Lower lobe of right lung (tissue), 2 donors: ENCODE measurements at regions not wholly inside any gene's neighbourhood (a gene's known extent, or its start where the extent isn't known, plus 50 kb on each side); places are given as distances from the start of the nearest gene placed in this dataset.
A peak's percentile ranks its signal among the peaks of the same experiment; 100 is the strongest.

Source experiments
- ATAC-seq, 2 donors: fragments of 200-7000 bp; cut with Tn5 transposase; one replicate each; pipeline ENCODE4 v1.9.1; 2020 to 2022; ENCODE audit warnings: mild to moderate bottlenecking in 2 of 2, moderate library complexity in 2 of 2
- DNase-seq: peaks from one replicate; pipeline ENCODE4 v3.0.0-alpha.2; 2020
- H3K27ac ChIP-seq: fragments of 200-600 bp; one replicate; pipeline ENCODE4 v1.8.0; 2022
- H3K27me3 ChIP-seq: fragments of 200-600 bp; one replicate; pipeline ENCODE4 v1.8.0; 2022; ENCODE audit warnings: low read depth
- H3K36me3 ChIP-seq: fragments of 200-600 bp; one replicate; pipeline ENCODE4 v1.8.0; 2022; ENCODE audit warnings: mild to moderate bottlenecking
- H3K4me1 ChIP-seq: fragments of 200-600 bp; one replicate; pipeline ENCODE4 v1.8.0; 2022
- H3K4me3 ChIP-seq: fragments of 200-600 bp; one replicate; pipeline ENCODE4 v1.8.0; 2022; ENCODE audit warnings: mild to moderate bottlenecking
- H3K9me3 ChIP-seq: fragments of 200-600 bp; one replicate; pipeline ENCODE4 v1.8.0; 2022
- CTCF ChIP-seq: fragments of 200-600 bp; IDR thresholded peaks from one replicate; pipeline ENCODE4 v1.8.0; 2022; ENCODE audit warnings: antibody characterized with exemption, mild to moderate bottlenecking
- intact Hi-C: fragments of 100-400 bp; cut with DNase I; formaldehyde crosslinking; loops from one replicate; pipeline ENCODE4 v1.11.0; 2022
- donor health status: DM: no; HTN: yes; CAD: no; lungs with severe emphysema.

- H3K4me1 ChIP-seq: no peaks in the 10 kb centered on the region
- intact Hi-C loops: no loop called here
- no peak overlapping the region for H3K27ac ChIP-seq
- no peaks in the 10 kb centered on the region for H3K9me3 ChIP-seq
- no peak for ATAC-seq
- H3K27me3 ChIP-seq: peaks cover 4% of the 10 kb centered on the region
- no peaks in the 10 kb centered on the region for H3K36me3 ChIP-seq
- TF ChIP-seq CTCF: no peak
- no peak overlapping the region for H3K4me3 ChIP-seq
- no peak for DNase-seq
These were observed 187.8 kb downstream of the FTCDNL1 start for GRCh38 chr2:199663157-199663556.

- H3K4me1 ChIP-seq: no peaks in the 10 kb centered on the region
- intact Hi-C loops: no loop called here
These were observed 188.7 kb downstream of the FTCDNL1 start for GRCh38 chr2:199662255-199662654.

GRCh38 chr2:199660167-199660566 lies 190.8 kb downstream of the FTCDNL1 start:
- ATAC-seq: no peak
- intact Hi-C loops: no loop called here

More at GRCh38 chr2:199662255-199662654, 188.7 kb downstream of the FTCDNL1 start:
- Histone ChIP-seq H3K27ac (no peak overlapping the region), H3K9me3 (no peaks in the 10 kb centered on the region), H3K4me3 (no peak overlapping the region), H3K27me3 (peaks cover 4% of the 10 kb centered on the region), H3K36me3 (no peaks in the 10 kb centered on the region)
- no peak for DNase-seq
- no peak for ATAC-seq
- TF ChIP-seq CTCF: no peak

GRCh38 chr2:199659207-199659606 lies 191.8 kb downstream of the FTCDNL1 start:
- H3K4me1 ChIP-seq: no peaks in the 10 kb centered on the region
- H3K36me3 ChIP-seq: no peaks in the 10 kb centered on the region
- peaks cover under 1% of the 10 kb centered on the region for H3K9me3 ChIP-seq
- peak overlapping the region; percentile 12 for H3K4me3 ChIP-seq
- H3K27me3 ChIP-seq: peaks cover 4% of the 10 kb centered on the region
- DNase-seq (peak; percentile 50), ATAC-seq (peak; percentile 31 to 32)
- intact Hi-C loops: no loop called here
- no peak overlapping the region for H3K27ac ChIP-seq
- no peak for TF ChIP-seq CTCF

More at GRCh38 chr2:199660167-199660566, 190.8 kb downstream of the FTCDNL1 start:
- no peak overlapping the region for H3K4me3 ChIP-seq
- H3K9me3 ChIP-seq: no peaks in the 10 kb centered on the region
- no peaks in the 10 kb centered on the region for H3K36me3 ChIP-seq
- peak; percentile 32 for DNase-seq
- H3K27ac ChIP-seq: no peak overlapping the region
- TF ChIP-seq CTCF: no peak
- H3K27me3 ChIP-seq: peaks cover 4% of the 10 kb centered on the region
- H3K4me1 ChIP-seq: no peaks in the 10 kb centered on the region

- Histone ChIP-seq H3K4me1 (no peaks in the 10 kb centered on the region), H3K27me3 (peaks cover 3% of the 10 kb centered on the region), H3K27ac (no peak overlapping the region), H3K36me3 (no peaks in the 10 kb centered on the region), H3K9me3 (no peaks in the 10 kb centered on the region), H3K4me3 (no peak overlapping the region)
- intact Hi-C loops: no loop called here
- ATAC-seq (no peak), DNase-seq (no peak)
- TF ChIP-seq CTCF: no peak
These were observed 188.7 kb upstream of the SATB2 start for GRCh38 chr2:199646439-199646838.

- Histone ChIP-seq H3K4me3 (no peak overlapping the region), H3K27me3 (peaks cover 18% of the 10 kb centered on the region), H3K36me3 (no peaks in the 10 kb centered on the region), H3K9me3 (no peaks in the 10 kb centered on the region), H3K27ac (no peak overlapping the region), H3K4me1 (no peaks in the 10 kb centered on the region)
- intact Hi-C loops: no loop called here
- DNase-seq: no peak
- ATAC-seq: peak; percentile 72 to 93
- TF ChIP-seq CTCF: no peak
These were observed 173.4 kb upstream of the SATB2 start for GRCh38 chr2:199631129-199631528.
